ENCODE measurements at regions not wholly inside any gene's neighbourhood (a gene's known extent, or its start where the extent isn't known, plus 50 kb on each side); places are given as distances from the start of the nearest gene placed in this dataset.

DNA sequence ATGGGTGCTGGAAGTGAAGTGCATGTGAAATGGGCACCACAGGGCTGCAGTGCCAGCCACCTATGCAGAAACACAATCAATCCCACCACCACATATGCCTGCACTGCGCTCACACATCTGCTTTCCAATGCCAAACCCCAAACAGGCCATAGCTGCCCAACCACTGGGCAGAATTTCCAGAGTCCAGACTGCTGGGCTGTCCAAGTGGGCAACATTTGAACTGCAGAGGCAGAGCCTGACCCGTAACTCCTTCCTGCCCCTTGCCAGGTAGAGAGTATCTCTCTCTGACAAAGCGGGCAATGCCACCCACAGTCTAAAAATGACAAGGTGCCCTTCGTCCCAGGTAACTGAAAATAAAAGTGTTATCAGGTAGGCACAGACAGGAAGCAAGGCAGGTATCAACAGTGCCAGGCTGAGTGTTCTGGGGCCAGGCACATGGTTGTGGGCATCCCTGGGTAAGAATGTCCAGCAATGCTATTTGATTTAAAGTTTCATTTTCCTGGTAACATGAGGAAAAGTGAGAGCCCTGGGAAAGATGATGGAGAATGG is 79.5 kb downstream of the FOXA2 start (continued):
- no peak for TF ChIP-seq HNF4G (IDR thresholded peaks at IDR 0.05; ENCODE audit: borderline replicate concordance, low read depth, low read length)
- no peak for TF ChIP-seq HNF4G (CRISPR knock-in tag; IDR thresholded peaks at IDR 0.05; ENCODE audit: borderline replicate concordance, low read depth)

DNA sequence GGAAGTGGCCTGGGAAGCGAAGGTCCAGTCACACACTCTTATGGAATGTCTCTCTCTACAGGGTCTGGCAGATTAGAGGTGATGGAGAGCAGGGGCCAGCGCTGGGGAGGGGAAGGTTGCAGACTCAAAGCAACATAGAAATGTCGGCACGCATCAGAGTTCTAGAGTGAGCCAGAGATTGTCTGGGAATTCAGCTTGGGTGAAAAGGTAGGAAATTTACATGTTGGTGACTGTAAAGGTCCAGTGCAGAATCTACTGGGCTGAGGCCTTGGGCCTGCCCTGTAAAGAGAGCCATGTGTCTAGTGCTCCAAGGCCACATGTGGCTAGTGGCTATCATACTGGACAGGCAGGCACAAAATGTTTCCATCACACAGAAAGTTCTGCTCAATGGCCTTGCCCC is 80.8 kb downstream of the FOXA2 start:
- intact Hi-C loops (cut with micrococcal nuclease; ENCODE audit: unreplicated experiment) (no loop called here), in situ Hi-C loops (cut with HindIII; ENCODE audit: extremely low pct_ligation_motif_present, low pct_unique_long_range_greater_than_20kb) (no loop called here)
- Histone ChIP-seq H3K4me2 (ENCODE audit: low read depth, low read length) (no peak overlapping the region), H2AFZ (ENCODE audit: low read length) (no peak overlapping the region), H3K27me3 (ENCODE audit: control insufficient read depth in 1 of 2, insufficient read depth in 2 of 2, low read length in 2 of 2) (no peaks in the 10 kb centered on the region), H3K4me3 (replicated peaks in 1 of 3; ENCODE audit: insufficient read depth in 1 of 3, low read depth in 2 of 3, low read length in 3 of 3) (no peak overlapping the region), H3K36me3 (replicated peaks in 1 of 2; ENCODE audit: control insufficient read depth in 1 of 2, insufficient read depth in 2 of 2, low read length in 2 of 2) (no peaks in the 10 kb centered on the region), H3K4me1 (ENCODE audit: insufficient read depth, low read length) (peaks cover 76% of the 10 kb centered on the region), H3K9me3 (ENCODE audit: low read length) (no peaks in the 10 kb centered on the region), H3K27ac (ENCODE audit: extremely low read length, insufficient read depth, low read length) (no peak overlapping the region), H3K9ac (ENCODE audit: insufficient read depth, low read depth, low read length) (no peak overlapping the region), H4K20me1 (ENCODE audit: insufficient read depth, low read length) (no peaks in the 10 kb centered on the region), H3K79me2 (ENCODE audit: insufficient read depth, low read length) (no peaks in the 10 kb centered on the region)
- ATAC-seq, result no peak
- no TSS peak for BruUV-seq (replicated peaks)
- WGBS (ENCODE audit: low lambda C conversion rate), result 95% methylated on average over 4 of the region's 4 CpGs
- no peak for FAIRE-seq
- POLR2A ChIA-PET, result interaction anchor here (1.2 to 6.1 kb wide), 5 partner anchors 8 to 83 kb away, joined by 3 to 55 read pairs (median 12); no protein-coding TSS in a partner anchor
- DNase-seq (ENCODE audit: low spot score), result no peak
- CTCF ChIA-PET (ENCODE audit: low intra/inter-chr PET ratio, low total read pairs), result no interaction called here
- TF ChIP-seq DMAP1 (CRISPR knock-in tag; IDR thresholded peaks at IDR 0.05), result no peak
- peak; percentile 22 for TF ChIP-seq IKZF4 (CRISPR knock-in tag; IDR thresholded peaks at IDR 0.05; ENCODE audit: borderline replicate concordance, low read depth, not compliant biosample characterization)
- no peak for TF ChIP-seq SETDB1 (CRISPR knock-in tag; IDR thresholded peaks at IDR 0.05; ENCODE audit: borderline replicate concordance)
- TF ChIP-seq, protein P1, sequence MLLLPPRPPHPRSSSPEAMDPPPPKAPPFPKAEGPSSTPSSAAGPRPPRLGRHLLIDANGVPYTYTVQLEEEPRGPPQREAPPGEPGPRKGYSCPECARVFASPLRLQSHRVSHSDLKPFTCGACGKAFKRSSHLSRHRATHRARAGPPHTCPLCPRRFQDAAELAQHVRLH (CRISPR knock-in tag; IDR thresholded peaks at IDR 0.05; ENCODE audit: borderline replicate concordance, low read depth), result no peak
- no peak for TF ChIP-seq SMYD3 (CRISPR knock-in tag; IDR thresholded peaks at IDR 0.05)
- no peak for TF ChIP-seq ZNF326 (CRISPR knock-in tag; IDR thresholded peaks at IDR 0.05; ENCODE audit: borderline replicate concordance)
- TF ChIP-seq ZNF878 (CRISPR knock-in tag; IDR thresholded peaks at IDR 0.05), result 0 out of 2 replicates have a peak, but pooled peaks have one; percentile 51
- TF ChIP-seq FOXA3 (CRISPR knock-in tag; IDR thresholded peaks at IDR 0.05), result no peak; the same call in 1 of the 2 replicates
- TF ChIP-seq, protein P2, sequence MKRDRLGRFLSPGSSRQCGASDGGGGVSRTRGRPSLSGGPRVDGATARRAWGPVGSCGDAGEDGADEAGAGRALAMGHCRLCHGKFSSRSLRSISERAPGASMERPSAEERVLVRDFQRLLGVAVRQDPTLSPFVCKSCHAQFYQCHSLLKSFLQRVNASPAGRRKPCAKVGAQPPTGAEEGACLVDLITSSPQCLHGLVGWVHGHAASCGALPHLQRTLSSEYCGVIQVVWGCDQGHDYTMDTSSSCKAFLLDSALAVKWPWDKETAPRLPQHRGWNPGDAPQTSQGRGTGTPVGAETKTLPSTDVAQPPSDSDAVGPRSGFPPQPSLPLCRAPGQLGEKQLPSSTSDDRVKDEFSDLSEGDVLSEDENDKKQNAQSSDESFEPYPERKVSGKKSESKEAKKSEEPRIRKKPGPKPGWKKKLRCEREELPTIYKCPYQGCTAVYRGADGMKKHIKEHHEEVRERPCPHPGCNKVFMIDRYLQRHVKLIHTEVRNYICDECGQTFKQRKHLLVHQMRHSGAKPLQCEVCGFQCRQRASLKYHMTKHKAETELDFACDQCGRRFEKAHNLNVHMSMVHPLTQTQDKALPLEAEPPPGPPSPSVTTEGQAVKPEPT (CRISPR knock-in tag; IDR thresholded peaks at IDR 0.05; ENCODE audit: low read depth), result no peak
- TF ChIP-seq, protein P3, sequence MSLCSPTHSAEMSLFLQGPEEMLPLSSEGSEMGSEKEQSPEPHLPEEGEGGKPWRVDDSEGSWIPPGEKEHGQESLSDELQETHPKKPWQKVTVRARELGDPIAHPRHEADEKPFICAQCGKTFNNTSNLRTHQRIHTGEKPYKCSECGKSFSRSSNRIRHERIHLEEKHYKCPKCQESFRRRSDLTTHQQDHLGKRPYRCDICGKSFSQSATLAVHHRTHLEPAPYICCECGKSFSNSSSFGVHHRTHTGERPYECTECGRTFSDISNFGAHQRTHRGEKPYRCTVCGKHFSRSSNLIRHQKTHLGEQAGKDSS (CRISPR knock-in tag; IDR thresholded peaks at IDR 0.05; ENCODE audit: borderline replicate concordance, low read depth), result no peak
- TF ChIP-seq, protein P4, sequence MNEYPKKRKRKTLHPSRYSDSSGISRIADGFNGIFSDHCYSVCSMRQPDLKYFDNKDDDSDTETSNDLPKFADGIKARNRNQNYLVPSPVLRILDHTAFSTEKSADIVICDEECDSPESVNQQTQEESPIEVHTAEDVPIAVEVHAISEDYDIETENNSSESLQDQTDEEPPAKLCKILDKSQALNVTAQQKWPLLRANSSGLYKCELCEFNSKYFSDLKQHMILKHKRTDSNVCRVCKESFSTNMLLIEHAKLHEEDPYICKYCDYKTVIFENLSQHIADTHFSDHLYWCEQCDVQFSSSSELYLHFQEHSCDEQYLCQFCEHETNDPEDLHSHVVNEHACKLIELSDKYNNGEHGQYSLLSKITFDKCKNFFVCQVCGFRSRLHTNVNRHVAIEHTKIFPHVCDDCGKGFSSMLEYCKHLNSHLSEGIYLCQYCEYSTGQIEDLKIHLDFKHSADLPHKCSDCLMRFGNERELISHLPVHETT (CRISPR knock-in tag; conservative IDR thresholded peaks at IDR 0.05), result no peak
- TF ChIP-seq, protein P5, sequence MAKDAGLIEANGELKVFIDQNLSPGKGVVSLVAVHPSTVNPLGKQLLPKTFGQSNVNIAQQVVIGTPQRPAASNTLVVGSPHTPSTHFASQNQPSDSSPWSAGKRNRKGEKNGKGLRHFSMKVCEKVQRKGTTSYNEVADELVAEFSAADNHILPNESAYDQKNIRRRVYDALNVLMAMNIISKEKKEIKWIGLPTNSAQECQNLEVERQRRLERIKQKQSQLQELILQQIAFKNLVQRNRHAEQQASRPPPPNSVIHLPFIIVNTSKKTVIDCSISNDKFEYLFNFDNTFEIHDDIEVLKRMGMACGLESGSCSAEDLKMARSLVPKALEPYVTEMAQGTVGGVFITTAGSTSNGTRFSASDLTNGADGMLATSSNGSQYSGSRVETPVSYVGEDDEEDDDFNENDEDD (CRISPR knock-in tag; IDR thresholded peaks at IDR 0.05; ENCODE audit: borderline replicate concordance), result no peak; the same call in 1 of the 2 replicates
- TF ChIP-seq, protein P6, sequence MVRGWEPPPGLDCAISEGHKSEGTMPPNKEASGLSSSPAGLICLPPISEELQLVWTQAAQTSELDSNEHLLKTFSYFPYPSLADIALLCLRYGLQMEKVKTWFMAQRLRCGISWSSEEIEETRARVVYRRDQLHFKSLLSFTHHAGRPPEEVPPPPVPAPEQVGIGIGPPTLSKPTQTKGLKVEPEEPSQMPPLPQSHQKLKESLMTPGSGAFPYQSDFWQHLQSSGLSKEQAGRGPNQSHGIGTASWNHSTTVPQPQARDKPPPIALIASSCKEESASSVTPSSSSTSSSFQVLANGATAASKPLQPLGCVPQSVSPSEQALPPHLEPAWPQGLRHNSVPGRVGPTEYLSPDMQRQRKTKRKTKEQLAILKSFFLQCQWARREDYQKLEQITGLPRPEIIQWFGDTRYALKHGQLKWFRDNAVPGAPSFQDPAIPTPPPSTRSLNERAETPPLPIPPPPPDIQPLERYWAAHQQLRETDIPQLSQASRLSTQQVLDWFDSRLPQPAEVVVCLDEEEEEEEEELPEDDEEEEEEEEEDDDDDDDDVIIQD (CRISPR knock-in tag; IDR thresholded peaks at IDR 0.05; ENCODE audit: low read depth), result no peak

Data from HepG2 (cell line).